ENCODE measurements at regions not wholly inside any gene's neighbourhood (a gene's known extent, or its start where the extent isn't known, plus 50 kb on each side); places are given as distances from the start of the nearest gene placed in this dataset.

GRCh38 chr2:58553522-58553921, 312.4 kb upstream of the FANCL start:
- Mint-ChIP-seq H3K27ac (ENCODE audit: unreplicated experiment) (no peak overlapping the region), H3K4me1 (ENCODE audit: low read depth, unreplicated experiment) (no peaks in the 10 kb centered on the region), H3K36me3 (ENCODE audit: insufficient read depth, unreplicated experiment) (no peaks in the 10 kb centered on the region), H3K9me3 (ENCODE audit: low read depth, unreplicated experiment) (no peaks in the 10 kb centered on the region), H3K4me3 (ENCODE audit: low read depth, unreplicated experiment) (no peak overlapping the region), H3K27me3 (ENCODE audit: unreplicated experiment) (no peaks in the 10 kb centered on the region)
- no peak for TF ChIP-seq CTCF (IDR thresholded peaks at IDR 0.05; ENCODE audit: unreplicated experiment)
- DNase-seq, result no peak
- intact Hi-C loops (cut with micrococcal nuclease; ENCODE audit: unreplicated experiment), result loop anchor here (5.0 kb wide), 1 partner anchor 51 kb away; no protein-coding TSS in a partner anchor
- CTCF ChIA-PET, result interaction anchor here (1.1 to 2.3 kb wide), 3 partner anchors 9 to 106 kb away, joined by 3 to 16 read pairs (median 4); no protein-coding TSS in a partner anchor
- BruUV-seq (replicated peaks), result no TSS peak

GRCh38 chr2:58545300-58546280, 304.5 kb upstream of the FANCL start:
- CTCF ChIA-PET, result no interaction called here
- no peak for TF ChIP-seq CTCF (IDR thresholded peaks at IDR 0.05; ENCODE audit: unreplicated experiment)
- H3K36me3 Mint-ChIP-seq (ENCODE audit: insufficient read depth, unreplicated experiment), result no peaks in the 10 kb centered on the region
- H3K27me3 Mint-ChIP-seq (ENCODE audit: unreplicated experiment), result no peaks in the 10 kb centered on the region
- H3K27ac Mint-ChIP-seq (ENCODE audit: unreplicated experiment), result no peak overlapping the region
- no peak for DNase-seq
- intact Hi-C loops (cut with micrococcal nuclease; ENCODE audit: unreplicated experiment), result no loop called here
- no TSS peak for BruUV-seq (replicated peaks)
- H3K9me3 Mint-ChIP-seq (ENCODE audit: low read depth, unreplicated experiment), result no peaks in the 10 kb centered on the region
- H3K4me1 Mint-ChIP-seq (ENCODE audit: low read depth, unreplicated experiment), result peaks cover 2% of the 10 kb centered on the region
- H3K4me3 Mint-ChIP-seq (ENCODE audit: low read depth, unreplicated experiment), result no peak overlapping the region

- no peaks in the 10 kb centered on the region for H3K36me3 Mint-ChIP-seq (ENCODE audit: insufficient read depth, unreplicated experiment)
- H3K4me3 Mint-ChIP-seq (ENCODE audit: low read depth, unreplicated experiment), result no peak overlapping the region
- H3K27me3 Mint-ChIP-seq (ENCODE audit: unreplicated experiment), result no peaks in the 10 kb centered on the region
- no peaks in the 10 kb centered on the region for H3K9me3 Mint-ChIP-seq (ENCODE audit: low read depth, unreplicated experiment)
- no peak for DNase-seq
- intact Hi-C loops (cut with micrococcal nuclease; ENCODE audit: unreplicated experiment), result no loop called here
- H3K4me1 Mint-ChIP-seq (ENCODE audit: low read depth, unreplicated experiment), result peaks cover 11% of the 10 kb centered on the region
- no TSS peak for BruUV-seq (replicated peaks)
- H3K27ac Mint-ChIP-seq (ENCODE audit: unreplicated experiment), result no peak overlapping the region
- no peak for TF ChIP-seq CTCF (IDR thresholded peaks at IDR 0.05; ENCODE audit: unreplicated experiment)
- CTCF ChIA-PET, result no interaction called here
Observed at GRCh38 chr2:58543442-58543841, 302.3 kb upstream of the FANCL start.

GRCh38 chr2:58541511-58541910, 300.4 kb upstream of the FANCL start:
- intact Hi-C loops (cut with micrococcal nuclease; ENCODE audit: unreplicated experiment), result no loop called here
- Mint-ChIP-seq H3K9me3 (ENCODE audit: low read depth, unreplicated experiment) (no peaks in the 10 kb centered on the region), H3K4me3 (ENCODE audit: low read depth, unreplicated experiment) (no peak overlapping the region), H3K27me3 (ENCODE audit: unreplicated experiment) (no peaks in the 10 kb centered on the region), H3K27ac (ENCODE audit: unreplicated experiment) (no peak overlapping the region), H3K36me3 (ENCODE audit: insufficient read depth, unreplicated experiment) (no peaks in the 10 kb centered on the region), H3K4me1 (ENCODE audit: low read depth, unreplicated experiment) (peaks cover 11% of the 10 kb centered on the region)
- CTCF ChIA-PET, result interaction anchor here (1.1 kb wide), 1 partner anchor 94 kb away, joined by 3 read pairs; no protein-coding TSS in a partner anchor
- TF ChIP-seq CTCF (IDR thresholded peaks at IDR 0.05; ENCODE audit: unreplicated experiment), result no peak
- no peak for DNase-seq
- no TSS peak for BruUV-seq (replicated peaks)

Data from Calu3 (cell line).